Natural killer cell (primary cell): ENCODE measurements at regions not wholly inside any gene's neighbourhood (a gene's known extent, or its start where the extent isn't known, plus 50 kb on each side); places are given as distances from the start of the nearest gene placed in this dataset.

Experiments
- ATAC-seq, 3 donors: fragments of 150-1000 bp in 2 of 3; fragments of 200-7000 bp in 1 of 3; cut with Tn5 transposase; 1 replicate in 1 of 3; 2 replicates in 2 of 3; pipeline ENCODE4 v1.10.0; 2021; ENCODE audit warnings: mild to moderate bottlenecking in 2 of 3, moderate library complexity in 2 of 3
- DNase-seq, 2 donors: peaks; one replicate each; pipeline versions ENCODE4 v3.0.0 to v3.0.0-alpha.2; 2013 to 2021; ENCODE audit warnings: mixed read lengths in 1 of 2
- H3K27ac ChIP-seq: one replicate; pipeline ENCODE4 v1.5.1; 2013; ENCODE audit warnings: mild to moderate bottlenecking, low read length
- H3K27me3 ChIP-seq: one replicate; pipeline ENCODE4 v1.6.1; 2013; ENCODE audit warnings: low read length; ENCODE audit not compliant: control insufficient read depth, insufficient read depth
- H3K36me3 ChIP-seq: one replicate; pipeline ENCODE4 v1.6.1; 2013; ENCODE audit warnings: low read length; ENCODE audit not compliant: control insufficient read depth, insufficient read depth
- H3K4me1 ChIP-seq: one replicate; pipeline ENCODE4 v1.6.1; 2013; ENCODE audit warnings: low read length; ENCODE audit not compliant: control insufficient read depth, insufficient read depth
- H3K4me3 ChIP-seq: one replicate; pipeline ENCODE4 v1.5.1; 2013; ENCODE audit warnings: low read length
- H3K9me3 ChIP-seq: one replicate; pipeline ENCODE4 v1.6.1; 2013; ENCODE audit warnings: low read length; ENCODE audit not compliant: control insufficient read depth, insufficient read depth
- H3K27ac Mint-ChIP-seq, 2 donors: one replicate each; pipeline ENCODE4 v1.8.0; 2022; ENCODE audit warnings: mild to moderate bottlenecking in 2 of 2, mixed read lengths in 2 of 2, moderate library complexity in 1 of 2
- H3K27me3 Mint-ChIP-seq, 2 donors: one replicate each; pipeline ENCODE4 v1.8.0; 2022; ENCODE audit warnings: low read depth in 2 of 2, mixed read lengths in 2 of 2
- H3K36me3 Mint-ChIP-seq: one replicate; pipeline ENCODE4 v1.8.0; 2022; ENCODE audit warnings: mixed read lengths
- H3K4me1 Mint-ChIP-seq, 2 donors: one replicate each; pipeline ENCODE4 v1.8.0; 2022; ENCODE audit warnings: mixed read lengths in 2 of 2
- H3K4me3 Mint-ChIP-seq: one replicate; pipeline ENCODE4 v1.8.0; 2022; ENCODE audit warnings: mild to moderate bottlenecking, moderate library complexity, mixed read lengths
- H3K9me3 Mint-ChIP-seq, 2 donors: one replicate each; pipeline ENCODE4 v1.8.0; 2022; ENCODE audit warnings: mixed read lengths in 2 of 2
- WGBS: methylation state at CpG from one replicate; pipeline ENCODE4 v1.1.7; 2013; ENCODE audit warnings: missing lambda C conversion rate; ENCODE audit not compliant: insufficient coverage; 5-methylcytosine and 5-hydroxymethylcytosine counted together
- intact Hi-C: fragments of 100-400 bp; cut with micrococcal nuclease; formaldehyde crosslinking; loops from one replicate; pipeline ENCODE4 v1.14.2; 2022
- TF ChIP-seq, protein P1 (sequence below): fragments of 200-600 bp; IDR thresholded peaks from one replicate; pipeline ENCODE4 v1.8.0; 2022; ENCODE audit warnings: antibody characterized with exemption

DNA sequence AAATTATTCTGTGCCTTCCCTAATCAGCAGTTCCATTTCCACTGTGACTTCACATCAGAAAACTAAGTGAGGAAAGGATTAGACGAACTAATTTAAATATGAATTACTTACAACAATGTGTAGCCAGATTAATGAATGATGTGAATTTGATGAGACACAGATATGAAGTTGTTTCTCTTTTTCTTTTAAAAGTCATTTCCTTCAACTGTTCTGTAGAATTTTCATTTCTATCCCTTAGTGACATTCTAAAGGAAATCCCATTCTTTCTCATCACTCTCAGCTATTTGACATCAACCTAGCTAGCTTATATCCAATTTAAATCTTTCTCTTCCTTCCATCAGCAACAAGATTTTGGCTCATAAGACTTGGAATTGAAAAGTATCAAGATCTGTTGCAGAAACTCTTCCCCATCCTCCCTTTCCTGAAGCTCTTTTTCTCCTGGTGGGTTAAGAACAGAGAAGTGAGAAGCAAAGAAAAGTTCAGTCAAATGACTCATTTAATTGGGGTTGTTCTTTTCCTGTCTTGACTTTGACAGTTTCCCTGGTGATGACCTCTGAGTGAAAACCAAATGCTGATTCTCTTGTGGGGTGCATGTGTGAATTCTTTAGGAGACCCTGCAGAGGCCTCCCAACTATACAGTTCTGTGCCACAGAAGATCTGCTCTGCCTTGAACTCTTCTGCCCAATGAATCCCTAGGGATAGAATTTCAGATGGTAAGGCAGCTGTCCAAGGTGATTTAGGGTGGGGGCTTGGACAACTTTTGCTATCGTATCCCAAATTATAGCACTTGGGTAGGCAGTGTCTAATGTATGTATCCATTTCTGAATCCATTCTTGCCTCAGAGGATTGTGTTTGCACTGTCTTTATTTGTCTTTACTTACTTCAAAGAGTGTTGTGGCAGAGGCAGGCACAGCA is 232.5 kb upstream of the GPRIN3 start:
- no peaks in the 10 kb centered on the region for H3K36me3 ChIP-seq
- intact Hi-C loops, result no loop called here
- Mint-ChIP-seq H3K27me3 (peaks cover 6 to 9% of the 10 kb centered on the region in 2 donors), H3K4me3 (no peak overlapping the region), H3K27ac (no peak overlapping the region), H3K9me3 (peaks cover 2 to 12% of the 10 kb centered on the region in 2 donors), H3K36me3 (peaks cover 11% of the 10 kb centered on the region), H3K4me1 (peaks cover 8 to 12% of the 10 kb centered on the region in 2 donors)
- no peak overlapping the region for H3K4me3 ChIP-seq
- H3K27me3 ChIP-seq, result no peaks in the 10 kb centered on the region
- WGBS, result 100% methylated on average over 1 of the region's 2 CpGs
- TF ChIP-seq, protein P1, sequence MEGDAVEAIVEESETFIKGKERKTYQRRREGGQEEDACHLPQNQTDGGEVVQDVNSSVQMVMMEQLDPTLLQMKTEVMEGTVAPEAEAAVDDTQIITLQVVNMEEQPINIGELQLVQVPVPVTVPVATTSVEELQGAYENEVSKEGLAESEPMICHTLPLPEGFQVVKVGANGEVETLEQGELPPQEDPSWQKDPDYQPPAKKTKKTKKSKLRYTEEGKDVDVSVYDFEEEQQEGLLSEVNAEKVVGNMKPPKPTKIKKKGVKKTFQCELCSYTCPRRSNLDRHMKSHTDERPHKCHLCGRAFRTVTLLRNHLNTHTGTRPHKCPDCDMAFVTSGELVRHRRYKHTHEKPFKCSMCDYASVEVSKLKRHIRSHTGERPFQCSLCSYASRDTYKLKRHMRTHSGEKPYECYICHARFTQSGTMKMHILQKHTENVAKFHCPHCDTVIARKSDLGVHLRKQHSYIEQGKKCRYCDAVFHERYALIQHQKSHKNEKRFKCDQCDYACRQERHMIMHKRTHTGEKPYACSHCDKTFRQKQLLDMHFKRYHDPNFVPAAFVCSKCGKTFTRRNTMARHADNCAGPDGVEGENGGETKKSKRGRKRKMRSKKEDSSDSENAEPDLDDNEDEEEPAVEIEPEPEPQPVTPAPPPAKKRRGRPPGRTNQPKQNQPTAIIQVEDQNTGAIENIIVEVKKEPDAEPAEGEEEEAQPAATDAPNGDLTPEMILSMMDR, result no peak
- peaks cover 5% of the 10 kb centered on the region for H3K9me3 ChIP-seq
- DNase-seq (no peak), ATAC-seq (no peak)
- no peaks in the 10 kb centered on the region for H3K4me1 ChIP-seq
- H3K27ac ChIP-seq, result no peak overlapping the region

DNA sequence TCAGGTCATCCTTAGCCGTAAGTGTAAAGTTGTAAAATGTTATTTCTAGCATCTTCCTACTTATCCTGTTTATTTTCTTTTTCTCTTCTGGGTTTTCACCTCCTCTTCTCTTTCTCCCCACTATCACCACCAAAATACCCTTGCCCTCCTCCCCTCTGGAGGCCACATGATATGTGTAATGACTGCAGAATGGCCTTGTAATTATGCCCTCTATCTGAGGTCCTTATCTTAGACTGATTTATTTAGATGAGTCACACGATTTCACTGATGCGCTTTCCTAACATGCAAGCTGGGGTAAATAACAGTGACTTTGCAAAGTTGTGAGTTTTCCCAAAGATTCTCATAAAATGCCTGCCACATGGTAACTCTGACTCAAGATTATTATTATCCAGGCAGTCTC is 231.8 kb upstream of the GPRIN3 start:
- no peak overlapping the region for H3K27ac ChIP-seq
- TF ChIP-seq, protein P1, result no peak
- DNase-seq (no peak), ATAC-seq (no peak)
- no peaks in the 10 kb centered on the region for H3K4me1 ChIP-seq
- Mint-ChIP-seq H3K4me3 (no peak overlapping the region), H3K9me3 (peaks cover 0 to 9% of the 10 kb centered on the region in 2 donors), H3K27me3 (peaks cover 6 to 11% of the 10 kb centered on the region in 2 donors), H3K27ac (no peak overlapping the region), H3K4me1 (peaks cover 8 to 12% of the 10 kb centered on the region in 2 donors), H3K36me3 (peaks cover 11% of the 10 kb centered on the region)
- H3K4me3 ChIP-seq, result no peak overlapping the region
- no peaks in the 10 kb centered on the region for H3K36me3 ChIP-seq
- H3K27me3 ChIP-seq, result no peaks in the 10 kb centered on the region
- peaks cover 5% of the 10 kb centered on the region for H3K9me3 ChIP-seq
- 75% methylated on average over 2 of the region's 3 CpGs for WGBS
- intact Hi-C loops, result no loop called here

- Histone ChIP-seq H3K9me3 (peaks cover 5% of the 10 kb centered on the region), H3K27ac (no peak overlapping the region), H3K4me3 (no peak overlapping the region), H3K4me1 (no peaks in the 10 kb centered on the region), H3K27me3 (no peaks in the 10 kb centered on the region), H3K36me3 (no peaks in the 10 kb centered on the region)
- peaks cover 0 to 6% of the 10 kb centered on the region in 2 donors for H3K9me3 Mint-ChIP-seq
- 70% methylated on average over 1 of the region's 1 CpG for WGBS
- peaks cover 11% of the 10 kb centered on the region for H3K36me3 Mint-ChIP-seq
- no peak overlapping the region for H3K27ac Mint-ChIP-seq
- H3K4me3 Mint-ChIP-seq, result no peak overlapping the region
- H3K4me1 Mint-ChIP-seq, result peaks cover 8 to 12% of the 10 kb centered on the region in 2 donors
- H3K27me3 Mint-ChIP-seq, result peaks cover 6 to 11% of the 10 kb centered on the region in 2 donors
- TF ChIP-seq, protein P1, result no peak
- no peak for DNase-seq
- ATAC-seq, result no peak
- intact Hi-C loops, result no loop called here
These were observed 231.3 kb upstream of the GPRIN3 start for GRCh38 chr4:89538886-89539285.
